ENCODE measurements at regions not wholly inside any gene's neighbourhood (a gene's known extent, or its start where the extent isn't known, plus 50 kb on each side); places are given as distances from the start of the nearest gene placed in this dataset.
A peak's percentile ranks its signal among the peaks of the same experiment; 100 is the strongest.

DNA sequence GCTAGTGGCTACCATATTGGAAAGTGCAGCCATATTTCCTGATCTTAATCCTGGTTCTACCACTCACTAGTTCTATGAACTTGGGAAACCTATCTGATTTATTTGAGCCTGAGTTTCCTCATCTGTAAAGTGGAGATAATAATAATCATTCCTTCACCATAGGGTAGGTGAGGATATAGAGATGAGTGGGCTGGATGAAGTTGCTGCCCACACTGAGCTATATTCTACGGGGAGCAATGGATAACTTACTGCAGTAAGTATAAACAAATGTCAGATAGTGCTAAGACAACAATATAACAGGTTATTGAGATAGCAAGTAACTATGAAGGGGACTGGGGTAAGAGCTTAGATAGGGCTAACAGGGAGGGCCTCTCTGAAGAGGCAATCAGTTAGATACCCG lies 251.5 kb upstream of the ADAMTS9 start:
- DNase-seq, result no peak

GRCh38 chr3:64936556-64936955 lies 248.8 kb upstream of the ADAMTS9 start:
- DNase-seq, result no peak

GRCh38 chr3:64935971-64936370 lies 248.2 kb upstream of the ADAMTS9 start:
- DNase-seq, result no peak

DNA sequence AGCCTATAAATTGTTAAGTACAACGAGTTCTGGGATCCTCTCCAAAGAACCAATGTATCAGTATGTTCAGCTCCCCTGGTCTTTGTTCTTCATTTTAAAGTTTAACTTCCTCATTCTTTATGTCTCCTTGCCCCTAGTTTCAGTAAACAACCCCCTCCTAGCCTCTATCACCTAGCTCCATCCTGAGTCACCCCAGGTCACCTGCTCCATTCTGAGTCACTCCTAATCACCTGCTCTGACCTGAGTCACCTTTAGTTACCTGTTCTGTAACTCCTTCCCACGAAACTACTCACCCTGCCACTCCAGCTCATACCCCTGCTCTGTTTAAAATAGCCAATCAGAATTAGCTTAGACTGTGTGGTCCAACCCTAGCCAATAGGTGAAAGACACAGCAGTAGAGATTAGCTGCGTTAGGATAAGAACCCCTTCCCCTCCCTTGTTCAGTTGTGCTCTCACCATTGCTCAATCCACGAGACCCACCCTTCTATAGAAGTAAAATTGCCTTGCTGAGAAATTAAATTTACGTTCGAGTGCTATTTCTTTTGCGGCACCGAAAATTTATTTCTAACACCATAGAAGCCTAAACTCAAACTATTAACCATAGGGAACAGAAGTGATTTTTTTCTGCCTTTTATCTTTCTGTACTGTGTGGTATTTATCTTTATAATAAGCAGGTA lies 245.0 kb upstream of the ADAMTS9 start:
- DNase-seq, result no peak

GRCh38 chr3:64932016-64932518 lies 244.3 kb upstream of the ADAMTS9 start:
- DNase-seq, result no peak

DNA sequence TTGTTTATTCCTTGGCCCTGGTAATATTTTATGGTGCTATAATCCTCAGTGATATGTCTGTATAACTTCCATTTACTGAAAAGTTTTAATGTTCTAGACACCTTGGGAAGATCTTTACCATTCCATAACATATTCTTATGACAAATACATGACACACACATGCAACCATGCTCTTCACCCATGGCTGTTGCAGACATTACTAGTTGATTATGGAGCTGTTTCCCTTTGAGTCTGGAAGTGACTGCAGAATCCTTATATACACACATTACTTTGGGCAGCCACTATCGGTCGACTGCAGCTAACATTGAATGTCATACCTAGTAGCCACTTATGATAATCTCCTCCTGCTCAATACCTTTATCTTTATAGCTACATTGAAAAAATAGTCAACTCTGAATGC lies 243.1 kb upstream of the ADAMTS9 start:
- no peak for DNase-seq

DNA sequence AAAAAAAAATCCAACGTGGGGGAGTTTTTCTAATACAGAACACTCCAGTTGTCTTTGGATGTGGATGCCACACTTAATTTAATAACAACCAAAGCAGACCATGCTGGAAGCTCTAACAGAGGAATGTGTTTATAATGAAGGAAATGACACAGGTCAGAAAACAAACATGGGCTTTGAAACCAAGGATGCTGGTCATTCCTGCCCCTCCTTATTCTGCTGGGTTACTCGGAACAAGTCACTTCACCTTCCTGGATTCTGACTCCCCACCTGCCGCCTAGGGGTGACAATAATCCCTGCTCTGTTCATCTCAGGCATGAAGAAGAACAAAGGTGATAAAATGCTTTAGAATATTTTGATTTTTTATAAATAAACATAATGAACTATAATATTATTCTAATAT lies 240.9 kb upstream of the ADAMTS9 start:
- DNase-seq, result no peak

DNA sequence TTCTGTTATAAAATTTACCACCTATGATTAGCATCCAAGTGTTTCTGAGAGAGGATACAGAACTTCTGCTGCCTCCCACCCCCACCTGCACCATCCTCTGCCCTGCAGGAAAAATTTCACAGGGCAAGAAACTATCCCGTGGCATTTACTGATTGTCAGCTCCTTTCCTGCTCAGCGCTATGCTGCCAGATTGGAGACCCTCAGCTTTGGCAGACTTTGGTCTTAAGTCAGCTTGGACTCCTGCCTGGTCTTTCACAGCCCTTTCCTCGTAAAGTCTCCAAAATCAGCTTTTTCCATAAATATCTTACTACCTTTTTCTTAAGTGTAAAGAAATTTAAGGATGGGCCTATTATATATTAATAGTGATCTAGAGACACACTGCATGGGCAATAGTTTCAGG lies 239.9 kb upstream of the ADAMTS9 start:
- DNase-seq, result no peak

DNA sequence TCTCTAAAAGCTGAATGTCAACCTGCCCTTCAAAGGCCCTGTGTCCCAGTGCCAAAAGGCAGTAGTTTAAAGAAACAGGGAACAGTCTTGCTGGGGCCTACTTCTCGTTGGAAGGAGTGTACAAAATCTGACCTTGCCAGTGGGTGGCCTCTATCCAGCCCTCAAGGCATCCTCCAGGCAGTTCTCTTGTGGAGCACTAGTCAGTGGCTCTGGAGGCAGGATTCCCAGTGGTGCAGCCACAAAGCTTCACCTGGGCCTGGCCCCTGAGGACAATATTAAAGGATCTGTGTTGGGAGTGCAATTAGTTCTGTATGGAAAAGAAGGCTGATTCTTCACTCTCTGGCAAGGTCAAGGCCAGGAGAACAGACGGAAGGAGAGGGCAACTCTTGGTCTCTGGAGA lies 237.8 kb upstream of the ADAMTS9 start:
- DNase-seq, result no peak

DNA sequence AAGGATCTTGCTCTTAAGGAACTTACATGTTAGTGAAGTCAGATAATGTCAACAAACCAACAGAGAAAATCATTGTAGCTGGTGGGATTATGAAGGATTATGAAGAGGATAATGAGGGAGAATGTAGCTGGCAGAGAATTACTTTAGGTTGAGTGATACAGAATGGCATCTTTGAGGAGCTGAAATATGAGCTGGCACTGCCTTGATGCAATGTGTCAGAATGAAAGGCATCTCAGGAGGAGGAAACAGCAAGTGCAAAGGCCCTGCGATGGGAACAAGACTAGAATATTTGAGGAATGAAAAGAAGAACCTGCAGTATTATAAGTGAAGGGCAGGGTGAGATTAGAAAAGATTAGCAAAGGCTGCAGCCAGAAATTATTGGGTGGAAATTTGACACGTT lies 237.2 kb upstream of the ADAMTS9 start:
- DNase-seq, result no peak

- no peak for DNase-seq
Observed at GRCh38 chr3:64922213-64922612, 234.4 kb upstream of the ADAMTS9 start.

DNA sequence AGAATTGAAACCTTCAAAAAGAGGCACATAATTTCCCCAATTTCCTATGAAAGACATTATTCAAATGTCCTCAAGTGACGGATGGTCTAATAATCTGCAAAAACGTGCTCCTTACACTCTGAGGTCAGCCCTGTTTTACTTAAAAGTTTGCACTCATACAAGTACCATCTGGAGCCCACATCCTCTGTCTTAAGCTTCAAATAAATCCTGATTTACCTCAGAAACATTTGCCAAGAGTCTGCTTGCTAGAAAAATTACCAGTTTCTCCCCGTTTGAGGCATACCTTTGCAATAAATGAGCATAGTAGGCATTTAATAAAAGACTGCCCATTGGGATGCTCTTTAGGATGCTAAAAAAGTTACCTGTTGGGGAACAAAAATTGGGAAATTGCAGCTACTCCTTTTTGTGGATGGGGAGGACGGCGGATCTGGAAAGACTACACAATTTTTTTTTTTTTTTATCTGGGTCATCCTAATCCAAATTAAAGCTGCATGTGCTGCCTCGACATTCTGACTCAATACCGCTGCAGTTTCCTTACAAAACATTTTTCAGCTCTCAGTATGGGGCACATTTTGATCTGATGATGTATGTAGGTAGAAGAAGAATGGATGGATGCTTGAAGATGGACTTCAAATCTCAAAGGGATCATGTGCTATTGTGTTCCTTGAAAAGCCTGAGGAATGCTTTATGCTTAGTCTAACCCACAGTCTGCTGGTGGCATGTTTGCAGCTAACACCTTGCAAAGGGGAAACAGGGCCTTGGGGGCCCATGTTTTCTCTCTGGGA lies 233.7 kb upstream of the ADAMTS9 start:
- DNase-seq, result no peak

- DNase-seq, result no peak
Observed at GRCh38 chr3:64919934-64920333, 232.1 kb upstream of the ADAMTS9 start.

- no peak for DNase-seq
Observed at GRCh38 chr3:64918989-64919388, 231.2 kb upstream of the ADAMTS9 start.

GRCh38 chr3:64917914-64918453 lies 230.2 kb upstream of the ADAMTS9 start:
- DNase-seq, result no peak

GRCh38 chr3:64916937-64917336 lies 229.1 kb upstream of the ADAMTS9 start:
- DNase-seq, result no peak

DNA sequence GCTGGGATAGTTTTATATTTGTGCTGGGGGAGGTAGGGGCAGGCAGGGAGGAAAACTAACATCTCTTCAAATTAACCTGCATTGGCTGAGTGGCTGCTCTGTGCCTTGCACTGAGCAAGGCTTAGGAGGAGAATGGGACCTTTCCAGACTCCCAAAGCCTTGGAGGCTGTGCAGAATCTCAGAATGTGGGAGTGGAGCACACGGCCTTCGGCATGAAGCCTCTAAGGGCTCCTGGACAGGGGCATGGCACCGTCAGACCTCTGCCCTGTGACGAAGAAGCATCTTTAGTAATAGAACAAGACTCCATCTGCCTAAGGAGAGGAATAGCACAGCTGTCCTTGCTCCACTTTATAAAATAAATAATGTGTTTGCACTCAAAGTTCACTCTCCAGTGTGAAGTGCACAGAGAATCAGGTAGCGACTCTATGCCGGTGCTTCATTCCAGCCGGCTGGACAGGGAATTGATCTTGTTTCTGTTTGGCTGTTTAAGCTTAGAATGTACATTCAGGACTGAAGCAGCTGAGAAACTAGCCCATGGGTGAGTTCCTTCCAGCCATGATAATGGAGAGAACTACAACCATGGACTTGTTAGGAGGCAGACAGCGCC lies 228.5 kb upstream of the ADAMTS9 start:
- peak in 1 of 2 experiments; percentile 11 for DNase-seq

DNA sequence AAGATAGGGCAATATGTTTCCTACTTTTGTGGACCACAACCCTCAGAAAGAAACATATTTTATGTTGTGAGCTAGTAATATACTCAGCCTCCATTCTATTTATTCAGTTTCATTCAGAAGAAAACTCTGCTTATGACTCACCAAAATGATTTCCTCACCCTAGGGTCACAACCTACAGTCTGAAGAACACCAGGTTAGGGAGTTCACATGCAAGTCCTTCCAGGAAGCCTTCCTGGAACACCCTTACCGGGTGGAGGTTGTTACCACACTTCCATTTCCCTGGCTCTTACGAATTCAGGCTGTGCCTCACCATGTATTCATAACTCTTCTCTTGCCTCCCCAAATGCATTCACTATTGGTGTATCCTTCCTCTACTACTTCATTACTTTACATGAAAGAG lies 228.0 kb upstream of the ADAMTS9 start:
- DNase-seq, result no peak

DNA sequence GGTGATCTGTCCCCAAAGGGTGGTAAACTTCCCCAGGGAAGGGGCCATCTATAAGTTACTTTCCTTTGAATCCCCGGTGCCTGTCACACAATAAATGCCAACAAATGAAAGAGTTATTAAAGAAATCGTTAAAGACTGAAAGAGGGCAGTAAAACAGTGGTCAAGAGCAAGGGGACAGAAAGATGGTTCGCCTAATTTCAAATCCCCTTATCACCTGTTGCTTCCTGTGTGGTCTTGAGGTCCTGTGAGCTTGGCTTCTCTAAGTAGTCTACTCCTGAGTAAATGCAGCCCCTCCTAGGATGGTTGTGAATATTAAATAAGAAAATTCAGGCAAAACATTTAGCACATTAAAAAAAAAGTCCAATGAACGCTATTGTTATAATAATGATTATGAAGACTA lies 225.7 kb upstream of the ADAMTS9 start:
- no peak for DNase-seq

DNA sequence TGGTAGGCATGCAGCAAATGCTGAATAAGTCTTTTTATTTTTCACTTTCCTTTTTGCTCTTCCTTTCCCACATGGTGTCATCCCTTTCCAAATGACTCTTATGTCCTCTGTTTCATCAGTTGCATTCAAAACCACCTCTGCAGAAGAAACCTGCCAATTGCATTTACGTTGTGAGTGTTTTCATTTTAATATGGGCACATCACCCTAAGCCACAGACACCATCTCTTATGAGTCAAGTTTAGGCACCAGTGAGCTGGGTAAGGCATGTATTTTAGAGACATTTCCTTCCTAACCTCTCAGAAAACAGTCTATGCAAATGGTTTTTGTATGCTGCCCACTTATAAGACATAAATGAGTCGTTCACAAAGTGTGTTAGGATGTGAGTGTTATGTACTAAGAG lies 223.3 kb upstream of the ADAMTS9 start:
- no peak for DNase-seq

GRCh38 chr3:64909757-64910467 lies 222.1 kb upstream of the ADAMTS9 start:
- no peak for DNase-seq

DNA sequence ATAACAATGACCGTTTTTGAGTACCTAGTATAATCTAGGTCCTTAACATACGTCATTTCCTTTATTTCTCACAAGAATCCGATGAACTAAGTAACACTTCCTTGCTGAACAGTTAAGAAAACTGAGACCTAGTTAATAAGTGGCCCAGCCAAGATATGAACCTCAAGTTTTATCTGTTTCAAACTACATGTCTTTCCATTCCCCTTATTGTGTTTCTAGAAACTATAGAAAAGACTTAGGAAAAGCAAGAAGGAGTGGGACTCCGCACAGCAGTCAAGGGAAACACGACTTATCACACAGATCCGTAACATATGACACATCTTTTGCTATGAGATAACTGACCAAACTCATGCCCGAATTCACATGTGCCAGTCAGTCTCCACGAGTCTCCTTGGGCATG lies 221.2 kb upstream of the ADAMTS9 start:
- DNase-seq, result no peak

- peak in 1 of 2 experiments; percentile 35 for DNase-seq
Observed at GRCh38 chr3:64908251-64908685, 220.5 kb upstream of the ADAMTS9 start.
